Right lobe of liver (tissue), 4 donors: ENCODE measurements at regions not wholly inside any gene's neighbourhood (a gene's known extent, or its start where the extent isn't known, plus 50 kb on each side); places are given as distances from the start of the nearest gene placed in this dataset.

Experiments
- CTCF ChIP-seq, 4 donors: fragments of 200-600 bp in 3 of 4; fragments of 450-650 bp in 1 of 4; IDR thresholded peaks; one replicate each; pipeline versions ENCODE4 v1.5.1 to v1.8.0; 2016 to 2022; ENCODE audit warnings: antibody characterized with exemption in 4 of 4, mild to moderate bottlenecking in 2 of 4
- POLR2A ChIP-seq: fragments of 450-650 bp; IDR thresholded peaks from one replicate; pipeline ENCODE4 v1.6.1; 2017; ENCODE audit warnings: antibody characterized with exemption, mild to moderate bottlenecking
- donor health status: DM: no; HTN: no; CAD: no.
- donor health status: DM: no; HTN: no; CAD: no.
- donor health status: DM: no; HTN: yes; CAD: no.

- TF ChIP-seq CTCF (IDR thresholded peaks at IDR 0.05) (no peak), POLR2A (no peak)
Measured at GRCh38 chr5:2167671-2168070, 284.9 kb upstream of the IRX4 start.
